Stimulated activated effector memory CD8-positive, alpha-beta T cell treated with anti-CD3 and anti-CD28 coated beads, Interleukin-12 subunit alpha, Interleukin-12 subunit beta, amount 100 ng/mL, for 72 hours (primary cell): ENCODE measurements at regions not wholly inside any gene's neighbourhood (a gene's known extent, or its start where the extent isn't known, plus 50 kb on each side); places are given as distances from the start of the nearest gene placed in this dataset.

Experiments
- ATAC-seq: fragments of 150-1000 bp; cut with Tn5 transposase; 2 replicates; pipeline ENCODE4 v1.10.0; 2021
- DNase-seq, 2 donors: peaks; one replicate each; pipeline ENCODE4 v3.0.0; 2021 to 2022; ENCODE audit warnings: low spot score in 2 of 2
- H3K27ac Mint-ChIP-seq: one replicate; pipeline ENCODE4 v1.8.0; 2022; ENCODE audit warnings: mild to moderate bottlenecking, mixed read lengths
- H3K36me3 Mint-ChIP-seq: one replicate; pipeline ENCODE4 v1.8.0; 2022; ENCODE audit warnings: mild to moderate bottlenecking, mixed read lengths
- H3K4me1 Mint-ChIP-seq: one replicate; pipeline ENCODE4 v1.8.0; 2022; ENCODE audit warnings: mixed read lengths
- H3K4me3 Mint-ChIP-seq: one replicate; pipeline ENCODE4 v1.8.0; 2022; ENCODE audit warnings: mild to moderate bottlenecking, mixed read lengths
- H3K9me3 Mint-ChIP-seq: one replicate; pipeline ENCODE4 v1.8.0; 2022; ENCODE audit warnings: mixed read lengths

DNA sequence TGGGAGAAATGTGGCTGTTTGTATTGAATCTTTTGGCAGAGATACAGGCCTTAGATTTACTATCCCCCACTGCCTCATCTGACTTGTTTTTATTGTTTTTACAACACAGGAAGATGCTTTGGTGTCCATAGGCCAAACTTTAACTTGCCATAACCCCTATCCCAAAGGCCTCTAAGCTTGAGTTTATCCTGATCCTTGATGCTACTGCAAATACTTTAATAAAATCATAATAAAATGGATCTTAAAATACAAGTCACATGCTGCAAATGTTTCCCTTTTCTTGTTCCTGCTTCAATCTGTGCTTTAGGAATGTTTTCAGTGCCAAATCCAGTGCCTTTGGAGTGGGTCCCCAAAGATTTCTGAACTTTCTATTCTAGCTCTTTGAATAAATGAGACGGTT is 770.6 kb downstream of the DACH1 start:
- no peak overlapping the region for H3K4me3 Mint-ChIP-seq
- ATAC-seq (no peak), DNase-seq (no peak)
- peaks cover 2% of the 10 kb centered on the region for H3K9me3 Mint-ChIP-seq
- H3K4me1 Mint-ChIP-seq = no peaks in the 10 kb centered on the region
- no peaks in the 10 kb centered on the region for H3K36me3 Mint-ChIP-seq
- no peak overlapping the region for H3K27ac Mint-ChIP-seq

DNA sequence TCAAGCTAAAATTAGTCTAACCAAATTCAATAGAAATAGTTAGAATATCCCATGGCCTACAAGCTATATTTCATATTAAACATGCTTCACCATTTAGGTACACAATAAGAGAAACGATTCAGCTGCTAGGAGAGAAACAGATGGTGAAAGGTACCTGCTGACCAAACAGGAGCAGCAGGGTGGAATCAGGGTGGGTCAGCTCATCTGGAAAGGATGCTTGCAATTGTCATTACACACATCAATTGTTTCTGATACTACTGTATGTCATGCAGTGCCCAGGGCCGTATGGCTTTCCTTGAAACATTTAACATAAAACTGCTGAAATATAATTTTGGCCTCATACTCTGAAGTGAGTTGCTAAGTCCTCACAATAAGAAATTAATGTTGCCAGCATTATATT is 776.0 kb downstream of the DACH1 start:
- Mint-ChIP-seq H3K4me3 (no peak overlapping the region), H3K4me1 (no peaks in the 10 kb centered on the region), H3K27ac (no peak overlapping the region), H3K9me3 (peaks cover 10% of the 10 kb centered on the region), H3K36me3 (no peaks in the 10 kb centered on the region)
- ATAC-seq = no peak
- no peak for DNase-seq

DNA sequence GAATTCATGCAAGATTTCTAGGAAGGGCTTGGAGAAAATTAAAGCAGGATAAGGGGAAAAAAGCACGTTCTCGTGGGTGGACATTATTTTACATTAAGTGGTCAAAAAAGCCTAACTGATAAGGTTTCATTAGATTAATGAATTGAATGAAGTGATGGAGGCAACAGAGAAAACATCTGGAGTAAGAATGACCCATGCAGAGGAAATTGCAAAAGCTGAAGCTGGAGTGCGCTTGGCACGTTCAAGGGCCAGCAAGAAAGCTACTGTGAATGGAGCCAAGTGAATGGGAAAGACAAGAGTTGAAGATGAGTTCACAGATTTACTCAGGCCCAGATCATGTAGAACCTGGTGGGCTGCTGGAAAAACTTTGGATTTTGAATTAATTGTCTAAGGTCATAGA is 777.9 kb downstream of the DACH1 start:
- Mint-ChIP-seq H3K9me3 (peaks cover 8% of the 10 kb centered on the region), H3K27ac (no peak overlapping the region)
- no peak for ATAC-seq

DNA sequence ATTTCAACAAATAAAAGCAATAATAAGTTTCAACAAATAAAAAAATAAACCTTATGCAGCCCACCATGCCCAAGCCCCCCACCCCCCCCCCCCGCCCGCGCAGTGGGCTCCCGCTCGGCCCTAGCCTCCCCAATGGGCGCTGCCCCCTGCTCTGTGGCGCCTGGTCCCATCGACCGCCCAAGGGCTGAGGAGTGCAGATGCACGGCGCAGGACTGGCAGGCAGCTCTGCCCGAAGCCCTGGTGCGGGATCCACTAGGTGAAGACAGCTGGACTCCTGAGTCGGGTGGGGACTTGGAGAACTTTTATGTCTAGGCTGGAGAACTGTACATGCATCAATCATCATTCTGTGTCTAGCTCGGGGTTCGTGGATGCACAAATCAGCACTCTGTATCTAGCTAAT is 779.6 kb downstream of the DACH1 start:
- no peak overlapping the region for H3K4me3 Mint-ChIP-seq
- ATAC-seq (no peak), DNase-seq (no peak)
- H3K27ac Mint-ChIP-seq = no peak overlapping the region
- no peaks in the 10 kb centered on the region for H3K36me3 Mint-ChIP-seq
- peaks cover 8% of the 10 kb centered on the region for H3K9me3 Mint-ChIP-seq
- no peaks in the 10 kb centered on the region for H3K4me1 Mint-ChIP-seq

More for the DNA sequence above, 777.9 kb downstream of the DACH1 start:
- DNase-seq = no peak
- Mint-ChIP-seq H3K4me1 (no peaks in the 10 kb centered on the region), H3K36me3 (no peaks in the 10 kb centered on the region), H3K4me3 (no peak overlapping the region)

DNA sequence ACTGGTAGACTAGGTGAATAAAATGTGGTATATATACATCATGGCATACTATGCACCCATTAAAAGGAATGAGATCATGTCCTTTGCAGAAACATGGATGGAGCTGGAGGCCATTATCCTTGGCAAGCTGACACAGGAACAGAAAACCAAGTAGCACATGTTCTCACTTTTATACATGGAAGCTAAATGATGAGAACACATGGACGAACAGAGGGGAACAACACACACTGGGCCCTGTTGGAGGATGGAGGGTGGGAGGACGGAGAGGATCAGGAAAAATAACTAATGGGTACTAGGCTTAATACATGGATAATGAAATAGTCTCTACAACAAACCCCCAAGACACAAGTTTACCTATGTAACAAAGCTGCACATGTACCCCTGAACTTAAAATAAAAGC is 780.0 kb downstream of the DACH1 start:
- H3K4me3 Mint-ChIP-seq = no peak overlapping the region
- DNase-seq = no peak
- ATAC-seq = no peak
- no peaks in the 10 kb centered on the region for H3K36me3 Mint-ChIP-seq
- no peak overlapping the region for H3K27ac Mint-ChIP-seq
- no peaks in the 10 kb centered on the region for H3K4me1 Mint-ChIP-seq
- peaks cover 8% of the 10 kb centered on the region for H3K9me3 Mint-ChIP-seq

DNA sequence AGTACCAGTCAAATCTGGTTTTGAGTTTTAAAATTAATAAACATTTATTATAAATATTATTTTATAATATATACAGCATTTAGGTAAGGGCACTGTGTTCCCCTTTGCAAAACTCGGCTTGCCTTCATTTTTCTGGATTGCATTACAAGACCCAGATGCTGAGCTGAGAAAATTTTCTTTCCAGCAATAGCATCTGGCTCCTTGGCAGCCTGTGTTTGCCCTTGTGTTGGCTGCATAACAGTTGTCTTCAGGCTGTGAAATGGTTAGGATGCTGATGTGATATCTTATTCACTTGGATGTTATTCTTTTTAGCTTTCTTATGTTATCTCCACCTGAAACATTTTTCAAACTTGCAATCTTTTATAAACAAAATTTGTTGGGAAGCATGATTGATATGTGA is 784.4 kb downstream of the DACH1 start:
- no peak for DNase-seq

DNA sequence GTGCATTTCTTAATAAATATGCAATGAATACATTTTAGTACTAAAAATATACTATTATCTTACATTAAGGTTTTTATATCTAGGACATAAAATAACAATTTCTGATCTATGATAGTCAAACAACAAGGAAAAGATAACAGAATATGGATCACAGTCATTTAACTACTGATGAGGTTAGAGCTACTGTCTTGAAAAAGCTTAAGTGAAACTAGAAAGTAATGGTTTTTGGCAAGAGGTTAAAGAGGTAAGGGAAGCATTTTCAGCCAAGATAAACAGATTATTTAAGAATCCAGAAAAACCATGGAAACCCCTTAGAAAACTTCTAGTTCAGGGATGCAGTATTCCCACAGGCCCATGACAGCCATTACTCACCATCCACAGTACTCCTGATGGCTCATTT is 787.4 kb downstream of the DACH1 start:
- H3K36me3 Mint-ChIP-seq = no peaks in the 10 kb centered on the region
- ATAC-seq (no peak), DNase-seq (no peak)
- peaks cover 6% of the 10 kb centered on the region for H3K9me3 Mint-ChIP-seq
- H3K4me3 Mint-ChIP-seq = no peak overlapping the region
- H3K4me1 Mint-ChIP-seq = no peaks in the 10 kb centered on the region
- H3K27ac Mint-ChIP-seq = no peak overlapping the region

More for the DNA sequence above, 784.4 kb downstream of the DACH1 start:
- Mint-ChIP-seq H3K4me1 (no peaks in the 10 kb centered on the region), H3K9me3 (peaks cover 4% of the 10 kb centered on the region), H3K27ac (no peak overlapping the region), H3K36me3 (no peaks in the 10 kb centered on the region), H3K4me3 (no peak overlapping the region)
- ATAC-seq = no peak

DNA sequence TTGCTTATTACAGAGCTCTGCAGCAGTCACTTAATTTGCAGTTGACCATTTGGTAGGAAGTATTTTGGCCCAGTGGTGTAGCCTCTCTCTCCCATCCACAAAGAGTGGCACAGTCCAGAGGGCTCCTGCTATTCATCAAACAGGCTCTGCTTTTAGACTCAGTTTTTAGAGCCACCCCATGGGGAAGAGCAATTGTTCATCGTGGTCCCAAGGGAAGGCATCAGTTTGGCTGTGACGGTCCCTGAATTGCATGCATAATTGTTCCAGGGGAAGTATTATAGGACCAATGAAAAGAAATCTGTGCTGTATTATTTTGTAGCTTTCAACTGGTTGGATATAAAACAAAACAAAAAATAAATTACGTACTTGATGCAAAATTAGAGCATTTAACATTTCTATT is 799.0 kb downstream of the DACH1 start:
- no peak overlapping the region for H3K27ac Mint-ChIP-seq
- H3K36me3 Mint-ChIP-seq = no peaks in the 10 kb centered on the region
- no peak for DNase-seq

DNA sequence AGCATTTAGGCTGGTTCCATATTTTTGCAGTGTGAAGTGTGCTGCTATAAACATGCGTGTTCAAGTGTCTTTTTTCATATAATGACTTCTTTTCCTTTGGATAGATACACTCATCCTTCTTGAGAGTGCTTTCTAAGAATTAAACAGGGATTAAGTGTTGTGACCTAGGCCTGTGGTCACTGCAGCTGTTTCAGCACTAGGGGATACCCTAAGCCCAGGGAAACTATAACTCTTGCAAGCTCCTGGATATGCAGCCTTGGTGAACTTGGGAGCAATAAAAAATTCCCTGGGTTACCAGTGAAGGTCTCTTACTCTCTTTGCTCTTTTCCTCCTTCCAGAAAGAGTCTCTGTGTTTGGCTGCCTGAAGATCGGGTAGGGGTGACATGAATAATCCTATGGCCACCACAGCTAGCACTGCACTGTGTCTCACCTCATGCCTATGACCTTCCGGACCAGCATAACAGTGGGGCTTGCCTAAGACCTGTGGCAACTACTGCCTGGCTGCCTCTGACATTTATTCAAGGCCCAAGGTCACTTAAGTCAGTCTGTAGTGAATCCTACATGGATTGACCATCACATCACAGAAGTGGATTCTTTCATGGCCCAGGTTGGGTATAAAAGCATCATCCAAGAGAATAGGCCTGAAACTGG is 799.7 kb downstream of the DACH1 start:
- no peaks in the 10 kb centered on the region for H3K4me1 Mint-ChIP-seq
- H3K4me3 Mint-ChIP-seq = no peak overlapping the region
- no peak overlapping the region for H3K27ac Mint-ChIP-seq
- ATAC-seq (no peak), DNase-seq (no peak)
- H3K9me3 Mint-ChIP-seq = peaks cover 11% of the 10 kb centered on the region
- no peaks in the 10 kb centered on the region for H3K36me3 Mint-ChIP-seq

More for the DNA sequence above, 799.0 kb downstream of the DACH1 start:
- H3K4me3 Mint-ChIP-seq = no peak overlapping the region
- H3K4me1 Mint-ChIP-seq = no peaks in the 10 kb centered on the region
- ATAC-seq = no peak
- peaks cover 8% of the 10 kb centered on the region for H3K9me3 Mint-ChIP-seq

DNA sequence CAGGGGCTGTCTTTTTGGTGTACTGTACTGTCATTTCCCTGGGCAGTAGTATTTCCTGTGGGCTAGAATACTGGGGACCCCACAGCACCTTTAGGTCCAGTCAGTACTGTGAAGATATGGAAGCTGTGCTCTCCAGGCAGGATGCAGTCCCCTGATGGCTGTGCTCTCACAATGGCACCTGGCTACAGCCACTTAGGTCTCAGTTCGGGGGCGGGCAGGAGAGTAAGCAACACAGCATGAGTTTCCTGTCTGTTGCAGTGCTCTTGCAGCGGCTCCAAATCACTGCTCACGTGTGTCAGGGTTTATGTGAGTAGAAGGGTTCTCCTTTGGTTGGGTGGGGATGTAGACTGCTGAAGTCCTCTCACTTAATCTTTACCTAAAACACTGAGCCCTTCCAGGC is 810.4 kb downstream of the DACH1 start:
- DNase-seq = no peak
- Mint-ChIP-seq H3K36me3 (no peaks in the 10 kb centered on the region), H3K9me3 (peaks cover 10% of the 10 kb centered on the region), H3K27ac (no peak overlapping the region), H3K4me3 (no peak overlapping the region), H3K4me1 (no peaks in the 10 kb centered on the region)
- ATAC-seq = no peak

DNA sequence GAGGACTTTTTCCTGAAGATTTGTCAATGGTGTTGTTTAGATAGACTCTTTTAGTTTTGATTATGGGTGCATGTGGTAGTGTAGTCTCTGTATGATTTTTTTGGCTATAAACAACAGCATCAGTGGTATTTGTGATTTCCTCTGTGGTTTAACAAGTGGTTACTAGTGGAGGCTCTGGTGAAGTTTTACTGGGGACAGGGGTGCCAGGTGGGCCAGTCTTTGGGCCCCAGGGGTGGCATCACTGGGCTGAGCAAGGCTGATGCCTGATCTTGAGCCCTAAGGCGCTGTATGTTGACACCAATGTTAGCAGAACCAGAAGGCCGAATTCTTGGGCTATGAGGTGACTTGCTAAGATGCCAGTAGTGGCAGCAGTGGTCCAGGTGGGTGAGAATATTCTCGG is 811.4 kb downstream of the DACH1 start:
- no peak overlapping the region for H3K27ac Mint-ChIP-seq

DNA sequence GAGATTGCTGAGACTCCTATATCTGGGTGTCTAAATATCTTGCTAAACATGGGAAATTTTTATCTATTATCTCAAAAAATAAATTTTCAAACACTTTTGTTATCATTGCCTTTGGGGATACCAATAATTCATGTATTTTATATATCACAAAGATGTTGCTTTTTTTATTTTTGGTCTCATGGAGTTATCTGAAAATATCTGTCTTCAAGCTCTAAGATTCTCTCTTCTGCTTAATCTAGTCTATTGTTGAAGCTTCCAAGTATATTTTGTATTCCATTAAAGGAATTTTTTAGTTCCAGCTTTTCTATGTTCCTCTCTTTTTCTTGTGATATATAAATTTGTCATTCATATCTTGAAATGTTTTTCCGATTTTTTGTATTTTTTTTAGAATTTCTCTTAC is 812.0 kb downstream of the DACH1 start:
- Mint-ChIP-seq H3K27ac (no peak overlapping the region), H3K4me1 (no peaks in the 10 kb centered on the region), H3K36me3 (no peaks in the 10 kb centered on the region), H3K4me3 (no peak overlapping the region), H3K9me3 (peaks cover 10% of the 10 kb centered on the region)
- DNase-seq (no peak), ATAC-seq (no peak)

More for the DNA sequence above, 811.4 kb downstream of the DACH1 start:
- H3K9me3 Mint-ChIP-seq = peaks cover 10% of the 10 kb centered on the region
- DNase-seq (no peak), ATAC-seq (no peak)
- no peak overlapping the region for H3K4me3 Mint-ChIP-seq
- H3K4me1 Mint-ChIP-seq = no peaks in the 10 kb centered on the region
- H3K36me3 Mint-ChIP-seq = no peaks in the 10 kb centered on the region

DNA sequence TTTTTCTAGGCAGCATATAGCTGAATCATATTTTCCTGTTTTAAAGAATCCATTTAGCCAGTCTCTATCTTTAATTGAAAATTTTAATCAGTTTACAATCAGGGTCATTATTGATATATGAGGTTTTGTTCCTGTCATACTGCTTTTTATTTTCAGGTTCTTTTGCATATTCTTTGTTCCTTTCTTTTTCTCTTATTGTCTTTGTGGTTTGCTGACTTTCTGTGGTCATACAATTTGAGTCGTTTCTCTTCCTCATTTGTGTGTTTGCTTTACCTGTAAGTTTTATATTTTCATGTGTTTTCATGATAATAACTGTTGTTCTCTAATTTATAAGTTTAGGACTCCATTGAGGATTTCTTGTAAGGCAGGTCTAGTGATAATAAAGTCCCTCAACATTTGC is 812.6 kb downstream of the DACH1 start:
- H3K36me3 Mint-ChIP-seq = no peaks in the 10 kb centered on the region
- no peak overlapping the region for H3K27ac Mint-ChIP-seq
- H3K9me3 Mint-ChIP-seq = peaks cover 11% of the 10 kb centered on the region
- H3K4me1 Mint-ChIP-seq = no peaks in the 10 kb centered on the region
- no peak overlapping the region for H3K4me3 Mint-ChIP-seq
- no peak for ATAC-seq
- DNase-seq = no peak

DNA sequence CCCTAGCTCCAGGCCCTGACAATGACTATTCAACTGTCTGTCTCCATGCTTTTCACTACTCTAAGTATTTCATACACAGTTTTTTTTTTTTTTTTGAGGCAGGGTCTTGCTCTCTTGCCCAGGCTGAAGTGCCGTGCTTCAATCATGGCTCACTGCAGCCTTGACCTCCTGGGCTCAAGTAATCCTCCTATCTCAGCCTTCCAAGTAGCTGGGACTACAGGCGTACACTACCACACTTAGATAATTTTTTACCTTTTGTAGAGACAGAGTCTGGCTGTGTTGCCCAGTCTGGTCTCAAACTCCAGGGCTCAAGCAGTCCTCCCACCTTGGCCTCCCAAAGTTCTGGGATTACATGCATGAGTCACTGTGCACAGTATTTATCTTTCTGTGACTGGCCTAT is 815.4 kb downstream of the DACH1 start:
- DNase-seq = no peak
- peaks cover 18% of the 10 kb centered on the region for H3K9me3 Mint-ChIP-seq
- no peaks in the 10 kb centered on the region for H3K36me3 Mint-ChIP-seq
- no peaks in the 10 kb centered on the region for H3K4me1 Mint-ChIP-seq
- H3K27ac Mint-ChIP-seq = no peak overlapping the region
- H3K4me3 Mint-ChIP-seq = no peak overlapping the region
- no peak for ATAC-seq

DNA sequence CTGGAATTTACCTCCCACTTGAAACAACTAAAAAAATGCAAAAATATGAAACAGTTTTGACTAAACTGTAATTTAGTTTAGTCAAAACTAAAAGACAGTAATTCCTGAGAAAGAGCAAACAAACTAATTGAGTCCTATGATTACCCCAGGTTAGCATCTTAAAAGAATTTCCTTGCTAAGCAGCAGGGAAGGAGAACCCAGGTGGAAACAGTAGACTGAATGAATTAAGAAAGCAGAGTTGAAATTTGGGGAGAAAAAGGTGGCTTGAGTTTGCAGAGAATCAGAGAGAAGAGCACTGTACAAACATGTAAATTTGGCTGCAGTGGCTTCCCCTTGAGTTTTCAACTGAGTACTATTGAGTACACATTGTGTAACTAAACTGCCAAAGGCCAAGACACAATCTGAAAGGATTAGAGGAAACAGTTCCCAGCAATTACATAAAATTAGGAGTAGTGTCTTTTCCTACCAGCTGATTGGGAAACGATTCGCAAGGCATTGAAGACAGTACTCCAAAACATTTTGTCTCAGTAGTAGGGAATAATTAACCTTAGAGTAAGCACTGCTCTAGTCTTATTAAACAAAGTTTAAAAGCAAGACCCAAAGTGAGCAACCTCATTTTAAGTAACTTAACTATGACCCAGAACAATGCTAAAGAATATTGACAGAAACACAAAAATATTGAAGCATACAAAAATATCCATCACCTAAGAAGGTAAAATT is 820.5 kb downstream of the DACH1 start:
- ATAC-seq (no peak), DNase-seq (no peak)
- Mint-ChIP-seq H3K4me3 (no peak overlapping the region), H3K4me1 (no peaks in the 10 kb centered on the region), H3K36me3 (no peaks in the 10 kb centered on the region), H3K9me3 (peaks cover 15% of the 10 kb centered on the region), H3K27ac (no peak overlapping the region)

DNA sequence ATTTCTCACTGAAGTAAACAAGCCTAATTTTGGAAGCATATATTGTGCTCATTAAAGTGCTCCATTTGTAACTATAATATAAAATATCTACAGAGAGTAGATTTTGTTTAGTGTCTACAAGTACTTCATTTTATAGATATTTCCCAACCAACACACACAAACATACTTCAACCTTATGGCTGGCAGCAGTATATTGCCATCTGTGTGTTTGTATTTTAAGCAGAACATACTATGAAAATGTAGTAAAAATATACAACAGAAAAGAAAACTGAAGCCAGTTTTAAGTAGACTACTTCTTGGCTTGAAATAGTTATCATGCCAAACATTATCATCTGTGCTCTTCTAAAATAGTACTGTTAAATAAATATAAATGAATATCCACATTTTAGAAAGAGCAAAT is 821.9 kb downstream of the DACH1 start:
- Mint-ChIP-seq H3K4me1 (no peaks in the 10 kb centered on the region), H3K4me3 (no peak overlapping the region), H3K9me3 (peaks cover 17% of the 10 kb centered on the region), H3K36me3 (no peaks in the 10 kb centered on the region), H3K27ac (no peak overlapping the region)
- ATAC-seq (no peak), DNase-seq (no peak)
